ENCODE measurements at regions not wholly inside any gene's neighbourhood (a gene's known extent, or its start where the extent isn't known, plus 50 kb on each side); places are given as distances from the start of the nearest gene placed in this dataset.

DNA sequence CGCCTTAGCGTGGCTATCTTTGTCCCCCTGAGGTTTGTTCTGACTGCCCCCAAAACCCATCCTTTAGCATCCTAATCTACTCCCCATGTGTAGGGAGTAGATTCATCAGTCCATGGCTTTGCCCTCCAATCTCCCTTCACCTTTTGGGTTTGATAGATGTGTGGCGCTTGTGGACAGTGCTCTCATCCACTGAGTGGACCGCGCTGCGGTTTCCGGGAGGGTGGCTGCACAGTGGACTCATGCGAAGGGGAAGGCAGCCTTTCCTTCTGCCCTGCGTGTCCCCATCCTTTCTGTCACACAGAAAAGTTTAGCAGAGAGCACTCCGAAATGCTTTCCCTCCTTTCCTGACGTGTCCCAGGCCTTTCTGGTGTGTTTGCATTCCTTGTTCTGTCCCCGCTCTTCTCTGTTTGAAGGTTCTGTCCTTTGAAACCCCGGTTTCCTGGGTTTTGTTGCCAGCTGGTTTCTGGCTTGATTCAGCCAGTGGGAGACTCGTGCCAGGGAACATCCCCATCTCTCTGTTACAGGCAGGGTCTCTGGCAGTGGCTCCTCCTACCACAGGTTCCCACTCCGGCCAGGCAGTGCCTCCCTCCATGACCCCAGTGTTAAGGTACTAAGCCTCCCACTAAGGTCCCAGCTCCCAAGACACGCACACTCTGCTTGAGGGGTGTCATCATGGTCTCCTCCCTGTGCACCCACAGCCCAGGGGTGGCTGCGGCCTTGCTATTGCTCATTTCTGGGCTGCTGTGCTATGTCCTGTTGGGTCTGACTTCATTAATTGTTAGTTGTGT, 547.7 kb upstream of the DPP6 start:
- TF ChIP-seq, protein P1, sequence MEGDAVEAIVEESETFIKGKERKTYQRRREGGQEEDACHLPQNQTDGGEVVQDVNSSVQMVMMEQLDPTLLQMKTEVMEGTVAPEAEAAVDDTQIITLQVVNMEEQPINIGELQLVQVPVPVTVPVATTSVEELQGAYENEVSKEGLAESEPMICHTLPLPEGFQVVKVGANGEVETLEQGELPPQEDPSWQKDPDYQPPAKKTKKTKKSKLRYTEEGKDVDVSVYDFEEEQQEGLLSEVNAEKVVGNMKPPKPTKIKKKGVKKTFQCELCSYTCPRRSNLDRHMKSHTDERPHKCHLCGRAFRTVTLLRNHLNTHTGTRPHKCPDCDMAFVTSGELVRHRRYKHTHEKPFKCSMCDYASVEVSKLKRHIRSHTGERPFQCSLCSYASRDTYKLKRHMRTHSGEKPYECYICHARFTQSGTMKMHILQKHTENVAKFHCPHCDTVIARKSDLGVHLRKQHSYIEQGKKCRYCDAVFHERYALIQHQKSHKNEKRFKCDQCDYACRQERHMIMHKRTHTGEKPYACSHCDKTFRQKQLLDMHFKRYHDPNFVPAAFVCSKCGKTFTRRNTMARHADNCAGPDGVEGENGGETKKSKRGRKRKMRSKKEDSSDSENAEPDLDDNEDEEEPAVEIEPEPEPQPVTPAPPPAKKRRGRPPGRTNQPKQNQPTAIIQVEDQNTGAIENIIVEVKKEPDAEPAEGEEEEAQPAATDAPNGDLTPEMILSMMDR (IDR thresholded peaks at IDR 0.05; ENCODE audit: insufficient read depth, low read depth, low read length) = no peak
- DNase-seq (ENCODE audit: low read depth) = no peak
- Histone ChIP-seq H3K4me3 (ENCODE audit: low read depth, low read length) (no peak overlapping the region), H3K36me3 (ENCODE audit: control insufficient read depth, insufficient read depth, low read length) (no peaks in the 10 kb centered on the region), H3K27me3 (ENCODE audit: control insufficient read depth, insufficient read depth, low read length) (no peaks in the 10 kb centered on the region)
- ChIA-PET CTCF (no interaction called here), POLR2A (no interaction called here)

DNA sequence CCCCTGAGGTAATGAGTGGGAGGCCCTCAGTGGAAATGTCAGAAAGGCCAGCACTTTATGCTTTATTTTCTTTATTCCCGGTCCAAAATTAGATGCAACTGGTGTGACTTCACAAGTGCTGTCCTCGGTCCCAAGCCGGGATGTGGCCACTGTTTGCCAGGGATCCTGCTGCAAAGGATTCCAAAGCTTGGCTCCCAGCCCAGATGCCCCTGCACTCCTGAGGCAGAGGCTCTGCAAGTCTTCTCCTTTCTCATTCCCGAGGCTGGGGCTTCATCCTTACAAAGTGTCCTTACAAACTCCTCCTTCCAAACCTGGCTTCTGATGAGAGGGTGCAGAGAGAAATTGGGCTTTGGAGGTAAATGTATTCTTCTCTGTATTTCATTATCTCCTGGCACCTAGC, 544.3 kb upstream of the DPP6 start:
- ChIA-PET CTCF (no interaction called here), POLR2A (no interaction called here)
- H3K36me3 ChIP-seq (ENCODE audit: control insufficient read depth, insufficient read depth, low read length) = no peaks in the 10 kb centered on the region
- TF ChIP-seq, protein P1 (IDR thresholded peaks at IDR 0.05; ENCODE audit: insufficient read depth, low read depth, low read length) = no peak
- H3K27me3 ChIP-seq (ENCODE audit: control insufficient read depth, insufficient read depth, low read length) = no peaks in the 10 kb centered on the region
- no peak for DNase-seq (ENCODE audit: low read depth)
- no peak overlapping the region for H3K4me3 ChIP-seq (ENCODE audit: low read depth, low read length)

GRCh38 chr7:153509768-153510167, 542.4 kb upstream of the DPP6 start:
- H3K36me3 ChIP-seq (ENCODE audit: control insufficient read depth, insufficient read depth, low read length) = no peaks in the 10 kb centered on the region
- H3K4me3 ChIP-seq (ENCODE audit: low read depth, low read length) = no peak overlapping the region
- TF ChIP-seq, protein P1 (IDR thresholded peaks at IDR 0.05; ENCODE audit: insufficient read depth, low read depth, low read length) = no peak
- ChIA-PET CTCF (no interaction called here), POLR2A (no interaction called here)
- no peaks in the 10 kb centered on the region for H3K27me3 ChIP-seq (ENCODE audit: control insufficient read depth, insufficient read depth, low read length)
- DNase-seq (ENCODE audit: low read depth) = no peak

GRCh38 chr7:153510674-153511073, 541.5 kb upstream of the DPP6 start:
- Histone ChIP-seq H3K27me3 (ENCODE audit: control insufficient read depth, insufficient read depth, low read length) (no peaks in the 10 kb centered on the region), H3K36me3 (ENCODE audit: control insufficient read depth, insufficient read depth, low read length) (no peaks in the 10 kb centered on the region), H3K4me3 (ENCODE audit: low read depth, low read length) (no peak overlapping the region)
- ChIA-PET POLR2A (no interaction called here), CTCF (no interaction called here)
- TF ChIP-seq, protein P1 (IDR thresholded peaks at IDR 0.05; ENCODE audit: insufficient read depth, low read depth, low read length) = no peak
- DNase-seq (ENCODE audit: low read depth) = no peak

DNA sequence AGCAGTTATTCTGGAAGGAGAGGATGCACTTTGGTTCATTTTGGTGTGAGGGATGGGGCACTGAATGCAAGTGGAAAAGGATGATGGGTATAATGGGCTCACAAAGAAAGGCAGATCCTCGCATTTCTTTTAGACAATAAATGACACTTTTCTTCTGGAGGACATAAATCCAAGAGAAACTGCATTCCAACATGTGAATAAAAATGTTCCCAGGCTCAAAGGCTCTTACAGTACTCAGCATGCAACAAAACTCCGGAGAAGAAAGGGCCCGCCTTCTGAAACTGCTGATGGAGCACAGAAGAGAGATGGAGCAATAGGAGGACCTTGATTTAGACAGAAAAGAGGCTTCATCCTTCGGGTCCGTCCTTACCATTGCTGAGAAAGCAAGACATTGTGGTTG, 538.2 kb upstream of the DPP6 start:
- DNase-seq (ENCODE audit: low read depth) = no peak
- ChIA-PET POLR2A (no interaction called here), CTCF (no interaction called here)
- no peaks in the 10 kb centered on the region for H3K36me3 ChIP-seq (ENCODE audit: control insufficient read depth, insufficient read depth, low read length)
- H3K27me3 ChIP-seq (ENCODE audit: control insufficient read depth, insufficient read depth, low read length) = no peaks in the 10 kb centered on the region
- TF ChIP-seq, protein P1 (IDR thresholded peaks at IDR 0.05; ENCODE audit: insufficient read depth, low read depth, low read length) = no peak
- no peak overlapping the region for H3K4me3 ChIP-seq (ENCODE audit: low read depth, low read length)

Data from BJ (cell line).